OCI-LY3 (cell line): ENCODE measurements at regions not wholly inside any gene's neighbourhood (a gene's known extent, or its start where the extent isn't known, plus 50 kb on each side); places are given as distances from the start of the nearest gene placed in this dataset.

Experiments used
- CTCF ChIP-seq: fragments of 200-600, 300-600 bp; sonication (generic); IDR thresholded peaks from 2 replicates; pipeline ENCODE4 v1.5.1; 2014; ENCODE audit warnings: antibody characterized with exemption, low read length, low read depth
- EZH2phosphoT487 ChIP-seq: fragments of 200-600 bp; shearing (Covaris generic); IDR thresholded peaks from 2 replicates; pipeline ENCODE4 v1.6.1; 2018; ENCODE audit warnings: antibody characterized with exemption, mixed run types, low read depth

GRCh38 chr1:30597711-30598110, 125.7 kb downstream of the MATN1 start:
- TF ChIP-seq CTCF (no peak), EZH2phosphoT487 (no peak)
